ENCODE measurements at regions not wholly inside any gene's neighbourhood (a gene's known extent, or its start where the extent isn't known, plus 50 kb on each side); places are given as distances from the start of the nearest gene placed in this dataset.

- H3K9me3 ChIP-seq (ENCODE audit: control insufficient read depth in 2 of 2, insufficient read depth in 1 of 2, low read depth in 1 of 2, low read length in 1 of 2) = no peaks in the 10 kb centered on the region
- H3K4me1 ChIP-seq (ENCODE audit: control insufficient read depth in 2 of 2, insufficient read depth in 2 of 2, low read length in 1 of 2) = no peaks in the 10 kb centered on the region
- no peak overlapping the region for H3K4me3 ChIP-seq (ENCODE audit: low read depth in 1 of 2, low read length in 2 of 2)
- no peaks in the 10 kb centered on the region for H3K27me3 ChIP-seq (ENCODE audit: control insufficient read depth in 1 of 2, insufficient read depth in 2 of 2, low read length in 2 of 2)
- 81 to 84% methylated on average over 15 of the region's 15 CpGs for WGBS, 2 donors
- H3K36me3 ChIP-seq (ENCODE audit: control insufficient read depth in 2 of 2, insufficient read depth in 2 of 2, low read length in 1 of 2) = no peaks in the 10 kb centered on the region
- H3K27ac ChIP-seq (ENCODE audit: low read depth in 2 of 2, low read length in 1 of 2) = no peak overlapping the region
These were observed 403.6 kb downstream of the PTPRU start for GRCh38 chr1:29639741-29640427.

GRCh38 chr1:29639156-29639736 is 402.9 kb downstream of the PTPRU start:
- Histone ChIP-seq H3K36me3 (ENCODE audit: control insufficient read depth in 2 of 2, insufficient read depth in 2 of 2, low read length in 1 of 2) (no peaks in the 10 kb centered on the region), H3K4me1 (ENCODE audit: control insufficient read depth in 2 of 2, insufficient read depth in 2 of 2, low read length in 1 of 2) (no peaks in the 10 kb centered on the region), H3K9me3 (ENCODE audit: control insufficient read depth in 2 of 2, insufficient read depth in 1 of 2, low read depth in 1 of 2, low read length in 1 of 2) (no peaks in the 10 kb centered on the region), H3K27me3 (ENCODE audit: control insufficient read depth in 1 of 2, insufficient read depth in 2 of 2, low read length in 2 of 2) (no peaks in the 10 kb centered on the region), H3K27ac (ENCODE audit: low read depth in 2 of 2, low read length in 1 of 2) (no peak overlapping the region), H3K4me3 (ENCODE audit: low read depth in 1 of 2, low read length in 2 of 2) (no peak overlapping the region)
- WGBS, 2 donors = 54 to 57% methylated on average over 6 of the region's 6 CpGs

GRCh38 chr1:29638281-29638680 is 402.0 kb downstream of the PTPRU start:
- no peaks in the 10 kb centered on the region for H3K36me3 ChIP-seq (ENCODE audit: control insufficient read depth in 2 of 2, insufficient read depth in 2 of 2, low read length in 1 of 2)
- WGBS, 2 donors = 70 to 85% methylated on average over 2 of the region's 2 CpGs
- H3K9me3 ChIP-seq (ENCODE audit: control insufficient read depth in 2 of 2, insufficient read depth in 1 of 2, low read depth in 1 of 2, low read length in 1 of 2) = no peaks in the 10 kb centered on the region
- H3K27ac ChIP-seq (ENCODE audit: low read depth in 2 of 2, low read length in 1 of 2) = no peak overlapping the region
- peaks cover 0 to under 1% of the 10 kb centered on the region in 2 donors for H3K4me1 ChIP-seq (ENCODE audit: control insufficient read depth in 2 of 2, insufficient read depth in 2 of 2, low read length in 1 of 2)
- H3K27me3 ChIP-seq (ENCODE audit: control insufficient read depth in 1 of 2, insufficient read depth in 2 of 2, low read length in 2 of 2) = no peaks in the 10 kb centered on the region
- no peak overlapping the region for H3K4me3 ChIP-seq (ENCODE audit: low read depth in 1 of 2, low read length in 2 of 2)

GRCh38 chr1:29636936-29637335 is 400.6 kb downstream of the PTPRU start:
- H3K9me3 ChIP-seq (ENCODE audit: control insufficient read depth in 2 of 2, insufficient read depth in 1 of 2, low read depth in 1 of 2, low read length in 1 of 2) = no peaks in the 10 kb centered on the region
- no peak overlapping the region for H3K27ac ChIP-seq (ENCODE audit: low read depth in 2 of 2, low read length in 1 of 2)
- H3K36me3 ChIP-seq (ENCODE audit: control insufficient read depth in 2 of 2, insufficient read depth in 2 of 2, low read length in 1 of 2) = no peaks in the 10 kb centered on the region
- no peak overlapping the region for H3K4me3 ChIP-seq (ENCODE audit: low read depth in 1 of 2, low read length in 2 of 2)
- H3K4me1 ChIP-seq (ENCODE audit: control insufficient read depth in 2 of 2, insufficient read depth in 2 of 2, low read length in 1 of 2) = peaks cover 0 to 2% of the 10 kb centered on the region in 2 donors
- H3K27me3 ChIP-seq (ENCODE audit: control insufficient read depth in 1 of 2, insufficient read depth in 2 of 2, low read length in 2 of 2) = no peaks in the 10 kb centered on the region

- WGBS, 2 donors = 87 to 89% methylated on average over 10 of the region's 10 CpGs
These were observed 399.4 kb downstream of the PTPRU start for GRCh38 chr1:29635501-29636263.

GRCh38 chr1:29634746-29635335 is 398.5 kb downstream of the PTPRU start:
- no peak overlapping the region for H3K27ac ChIP-seq (ENCODE audit: low read depth in 2 of 2, low read length in 1 of 2)
- H3K4me1 ChIP-seq (ENCODE audit: control insufficient read depth in 2 of 2, insufficient read depth in 2 of 2, low read length in 1 of 2) = peaks cover 0 to 2% of the 10 kb centered on the region in 2 donors
- WGBS, 2 donors = 77 to 81% methylated on average over 7 of the region's 7 CpGs
- H3K36me3 ChIP-seq (ENCODE audit: control insufficient read depth in 2 of 2, insufficient read depth in 2 of 2, low read length in 1 of 2) = no peaks in the 10 kb centered on the region
- H3K4me3 ChIP-seq (ENCODE audit: low read depth in 1 of 2, low read length in 2 of 2) = no peak overlapping the region
- H3K9me3 ChIP-seq (ENCODE audit: control insufficient read depth in 2 of 2, insufficient read depth in 1 of 2, low read depth in 1 of 2, low read length in 1 of 2) = no peaks in the 10 kb centered on the region
- H3K27me3 ChIP-seq (ENCODE audit: control insufficient read depth in 1 of 2, insufficient read depth in 2 of 2, low read length in 2 of 2) = no peaks in the 10 kb centered on the region

More at GRCh38 chr1:29635501-29636263, 399.4 kb downstream of the PTPRU start:
- no peak overlapping the region for H3K27ac ChIP-seq (ENCODE audit: low read depth in 2 of 2, low read length in 1 of 2)
- peaks cover 0 to 2% of the 10 kb centered on the region in 2 donors for H3K4me1 ChIP-seq (ENCODE audit: control insufficient read depth in 2 of 2, insufficient read depth in 2 of 2, low read length in 1 of 2)
- H3K27me3 ChIP-seq (ENCODE audit: control insufficient read depth in 1 of 2, insufficient read depth in 2 of 2, low read length in 2 of 2) = no peaks in the 10 kb centered on the region
- H3K36me3 ChIP-seq (ENCODE audit: control insufficient read depth in 2 of 2, insufficient read depth in 2 of 2, low read length in 1 of 2) = no peaks in the 10 kb centered on the region
- no peak overlapping the region for H3K4me3 ChIP-seq (ENCODE audit: low read depth in 1 of 2, low read length in 2 of 2)
- no peaks in the 10 kb centered on the region for H3K9me3 ChIP-seq (ENCODE audit: control insufficient read depth in 2 of 2, insufficient read depth in 1 of 2, low read depth in 1 of 2, low read length in 1 of 2)

- Histone ChIP-seq H3K9me3 (ENCODE audit: control insufficient read depth in 2 of 2, insufficient read depth in 1 of 2, low read depth in 1 of 2, low read length in 1 of 2) (no peaks in the 10 kb centered on the region), H3K4me1 (ENCODE audit: control insufficient read depth in 2 of 2, insufficient read depth in 2 of 2, low read length in 1 of 2) (peaks cover 0 to 2% of the 10 kb centered on the region in 2 donors), H3K4me3 (ENCODE audit: low read depth in 1 of 2, low read length in 2 of 2) (no peak overlapping the region), H3K27ac (ENCODE audit: low read depth in 2 of 2, low read length in 1 of 2) (no peak overlapping the region), H3K27me3 (ENCODE audit: control insufficient read depth in 1 of 2, insufficient read depth in 2 of 2, low read length in 2 of 2) (no peaks in the 10 kb centered on the region), H3K36me3 (ENCODE audit: control insufficient read depth in 2 of 2, insufficient read depth in 2 of 2, low read length in 1 of 2) (no peaks in the 10 kb centered on the region)
- WGBS, 2 donors = 41 to 44% methylated on average over 5 of the region's 5 CpGs
These were observed 398.0 kb downstream of the PTPRU start for GRCh38 chr1:29634324-29634723.

- no peaks in the 10 kb centered on the region for H3K27me3 ChIP-seq (ENCODE audit: control insufficient read depth in 1 of 2, insufficient read depth in 2 of 2, low read length in 2 of 2)
- H3K27ac ChIP-seq (ENCODE audit: low read depth in 2 of 2, low read length in 1 of 2) = no peak overlapping the region
- 43 to 50% methylated on average over 4 of the region's 4 CpGs for WGBS, 2 donors
- peaks cover 0 to 2% of the 10 kb centered on the region in 2 donors for H3K4me1 ChIP-seq (ENCODE audit: control insufficient read depth in 2 of 2, insufficient read depth in 2 of 2, low read length in 1 of 2)
- no peaks in the 10 kb centered on the region for H3K36me3 ChIP-seq (ENCODE audit: control insufficient read depth in 2 of 2, insufficient read depth in 2 of 2, low read length in 1 of 2)
- H3K9me3 ChIP-seq (ENCODE audit: control insufficient read depth in 2 of 2, insufficient read depth in 1 of 2, low read depth in 1 of 2, low read length in 1 of 2) = no peaks in the 10 kb centered on the region
- H3K4me3 ChIP-seq (ENCODE audit: low read depth in 1 of 2, low read length in 2 of 2) = no peak overlapping the region
These were observed 397.4 kb downstream of the PTPRU start for GRCh38 chr1:29633771-29634170.

- Histone ChIP-seq H3K36me3 (ENCODE audit: control insufficient read depth in 2 of 2, insufficient read depth in 2 of 2, low read length in 1 of 2) (no peaks in the 10 kb centered on the region), H3K4me1 (ENCODE audit: control insufficient read depth in 2 of 2, insufficient read depth in 2 of 2, low read length in 1 of 2) (peaks cover 0 to 2% of the 10 kb centered on the region in 2 donors), H3K4me3 (ENCODE audit: low read depth in 1 of 2, low read length in 2 of 2) (no peak overlapping the region), H3K27ac (ENCODE audit: low read depth in 2 of 2, low read length in 1 of 2) (no peak overlapping the region), H3K9me3 (ENCODE audit: control insufficient read depth in 2 of 2, insufficient read depth in 1 of 2, low read depth in 1 of 2, low read length in 1 of 2) (peaks cover 0 to 4% of the 10 kb centered on the region in 2 donors), H3K27me3 (ENCODE audit: control insufficient read depth in 1 of 2, insufficient read depth in 2 of 2, low read length in 2 of 2) (no peaks in the 10 kb centered on the region)
- WGBS, 2 donors = 66 to 71% methylated on average over 11 of the region's 11 CpGs
These were observed 396.7 kb downstream of the PTPRU start for GRCh38 chr1:29632806-29633615.

Data from esophagus (tissue), 2 donors.